ENCODE measurements at regions not wholly inside any gene's neighbourhood (a gene's known extent, or its start where the extent isn't known, plus 50 kb on each side); places are given as distances from the start of the nearest gene placed in this dataset.

GRCh38 chr11:76282811-76283595 lies 76.7 kb upstream of the WNT11 start:
- no peak overlapping the region for H3K27ac ChIP-seq (ENCODE audit: low read depth, low read length, poor library complexity, severe bottlenecking)
- no peaks in the 10 kb centered on the region for H4K20me1 ChIP-seq (ENCODE audit: insufficient read depth, low read length)
- H3K36me3 ChIP-seq (ENCODE audit: insufficient read depth, low read length), result no peaks in the 10 kb centered on the region
- H3K9ac ChIP-seq (ENCODE audit: low read length), result no peak overlapping the region
- no peaks in the 10 kb centered on the region for H3F3A ChIP-seq (ENCODE audit: insufficient read depth, low read length)
- H3K79me2 ChIP-seq (ENCODE audit: insufficient read depth, low read length), result no peaks in the 10 kb centered on the region
- no peak overlapping the region for H3K4me2 ChIP-seq (ENCODE audit: low read length)
- H3K9me3 ChIP-seq (ENCODE audit: low read length), result no peaks in the 10 kb centered on the region
- peaks cover 5% of the 10 kb centered on the region for H3K27me3 ChIP-seq (ENCODE audit: insufficient read depth, low read length)
- H3K4me3 ChIP-seq (ENCODE audit: low read depth, low read length, poor library complexity, severe bottlenecking), result no peak overlapping the region
- no peak for TF ChIP-seq EZH2 (IDR thresholded peaks at IDR 0.05; ENCODE audit: borderline replicate concordance, low read length)
- no peak for TF ChIP-seq CTCF (IDR thresholded peaks at IDR 0.05; ENCODE audit: low read length)
- no peaks in the 10 kb centered on the region for H3K9me2 ChIP-seq (ENCODE audit: low read depth, low read length)
- no peak overlapping the region for H2AFZ ChIP-seq (ENCODE audit: low read length)
- H3K4me1 ChIP-seq (ENCODE audit: insufficient read depth, low read length, severe bottlenecking), result no peaks in the 10 kb centered on the region

DNA sequence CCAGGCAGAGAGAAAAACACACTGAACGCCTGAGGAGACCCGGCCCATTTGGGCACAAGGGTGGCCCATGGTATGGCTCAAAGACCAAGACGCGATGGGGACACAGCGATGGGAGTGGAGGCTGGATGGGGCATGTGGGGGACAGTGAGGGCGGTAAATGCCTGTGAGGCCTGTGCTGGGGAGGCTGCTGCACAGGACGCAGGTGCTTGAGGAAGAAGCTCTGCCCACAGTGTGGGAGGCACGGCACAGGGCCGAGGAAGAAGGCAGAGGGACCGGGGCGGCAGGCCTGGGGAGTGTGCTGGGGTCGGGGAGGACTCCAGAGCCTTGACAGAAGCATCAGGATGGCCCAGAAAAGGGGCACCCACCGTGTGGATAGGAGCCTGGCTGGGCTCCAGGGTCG lies 75.9 kb upstream of the WNT11 start:
- no peaks in the 10 kb centered on the region for H3K4me1 ChIP-seq (ENCODE audit: insufficient read depth, low read length, severe bottlenecking)
- H3K9me3 ChIP-seq (ENCODE audit: low read length), result no peaks in the 10 kb centered on the region
- H3K27me3 ChIP-seq (ENCODE audit: insufficient read depth, low read length), result peaks cover 5% of the 10 kb centered on the region; the same call in 1 of the 2 replicates
- H3K4me2 ChIP-seq (ENCODE audit: low read length), result no peak overlapping the region
- TF ChIP-seq EZH2 (IDR thresholded peaks at IDR 0.05; ENCODE audit: borderline replicate concordance, low read length), result no peak
- no peak for TF ChIP-seq CTCF (IDR thresholded peaks at IDR 0.05; ENCODE audit: low read length)
- no peaks in the 10 kb centered on the region for H3K79me2 ChIP-seq (ENCODE audit: insufficient read depth, low read length)
- no peaks in the 10 kb centered on the region for H3K36me3 ChIP-seq (ENCODE audit: insufficient read depth, low read length)
- no peaks in the 10 kb centered on the region for H3F3A ChIP-seq (ENCODE audit: insufficient read depth, low read length)
- H2AFZ ChIP-seq (ENCODE audit: low read length), result no peak overlapping the region
- no peaks in the 10 kb centered on the region for H4K20me1 ChIP-seq (ENCODE audit: insufficient read depth, low read length)
- no peaks in the 10 kb centered on the region for H3K9me2 ChIP-seq (ENCODE audit: low read depth, low read length)
- H3K4me3 ChIP-seq (ENCODE audit: low read depth, low read length, poor library complexity, severe bottlenecking), result no peak overlapping the region
- no peak overlapping the region for H3K27ac ChIP-seq (ENCODE audit: low read depth, low read length, poor library complexity, severe bottlenecking)
- H3K9ac ChIP-seq (ENCODE audit: low read length), result no peak overlapping the region

GRCh38 chr11:76281558-76281906 lies 75.2 kb upstream of the WNT11 start:
- Histone ChIP-seq H3K4me3 (ENCODE audit: low read depth, low read length, poor library complexity, severe bottlenecking) (no peak overlapping the region), H3K4me1 (ENCODE audit: insufficient read depth, low read length, severe bottlenecking) (no peaks in the 10 kb centered on the region), H3F3A (ENCODE audit: insufficient read depth, low read length) (no peaks in the 10 kb centered on the region), H3K36me3 (ENCODE audit: insufficient read depth, low read length) (no peaks in the 10 kb centered on the region), H4K20me1 (ENCODE audit: insufficient read depth, low read length) (no peaks in the 10 kb centered on the region), H3K9me2 (ENCODE audit: low read depth, low read length) (no peaks in the 10 kb centered on the region), H3K27me3 (ENCODE audit: insufficient read depth, low read length) (peaks cover 5% of the 10 kb centered on the region; the same call in 1 of the 2 replicates), H3K4me2 (ENCODE audit: low read length) (no peak overlapping the region), H3K9me3 (ENCODE audit: low read length) (no peaks in the 10 kb centered on the region), H3K27ac (ENCODE audit: low read depth, low read length, poor library complexity, severe bottlenecking) (no peak overlapping the region), H3K79me2 (ENCODE audit: insufficient read depth, low read length) (no peaks in the 10 kb centered on the region), H3K9ac (ENCODE audit: low read length) (no peak overlapping the region), H2AFZ (ENCODE audit: low read length) (no peak overlapping the region)
- TF ChIP-seq EZH2 (IDR thresholded peaks at IDR 0.05; ENCODE audit: borderline replicate concordance, low read length) (no peak), CTCF (IDR thresholded peaks at IDR 0.05; ENCODE audit: low read length) (no peak)

Data from OCI-LY1 (cell line).